AG08395 (cell line): ENCODE measurements at regions not wholly inside any gene's neighbourhood (a gene's known extent, or its start where the extent isn't known, plus 50 kb on each side); places are given as distances from the start of the nearest gene placed in this dataset.

ENCODE experiments used
- DNase-seq: peaks from one replicate; pipeline ENCODE4 v3.0.0; 2012; ENCODE audit warnings: mixed read lengths, low spot score

DNA sequence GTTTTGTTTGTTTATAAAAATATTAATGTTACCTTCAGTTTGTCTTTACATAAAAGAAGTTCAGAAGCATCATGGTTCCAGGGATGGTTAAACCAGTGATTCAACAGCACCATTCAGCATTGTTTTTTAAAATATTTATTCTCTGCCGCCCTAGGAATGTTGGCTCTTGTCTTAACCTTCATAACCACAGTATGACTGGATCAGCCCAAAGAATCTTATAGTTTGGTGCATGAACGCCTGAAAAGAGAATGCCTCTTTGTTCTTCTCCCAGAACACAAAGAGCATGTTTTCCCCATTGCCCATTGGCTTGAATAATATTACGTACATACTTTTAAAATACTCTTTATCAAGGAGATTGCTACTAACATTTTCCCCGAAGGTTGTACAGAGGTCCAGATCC lies 413.4 kb downstream of the ANXA1 start:
- no peak for DNase-seq

- no peak for DNase-seq
These were observed 414.3 kb downstream of the ANXA1 start for GRCh38 chr9:73565833-73566465.

DNA sequence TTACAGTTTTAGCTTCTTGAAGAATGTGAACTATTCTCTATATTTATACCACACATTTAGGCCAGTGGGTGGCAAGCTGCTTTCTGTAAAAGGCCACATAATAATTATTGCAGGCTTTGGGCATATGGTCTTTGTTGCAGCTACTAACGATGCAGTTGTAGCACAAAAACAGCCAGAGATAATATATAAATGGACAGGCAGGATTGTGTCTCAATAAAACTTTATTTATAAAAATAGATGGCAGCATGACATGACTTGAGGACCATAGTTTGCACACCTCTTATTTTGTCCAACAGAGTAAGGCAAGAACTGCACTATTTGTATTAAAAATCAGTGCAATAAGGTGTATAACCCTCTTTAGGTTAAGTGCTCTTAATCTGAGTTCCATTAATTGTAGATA lies 415.0 kb downstream of the ANXA1 start:
- DNase-seq: no peak

DNA sequence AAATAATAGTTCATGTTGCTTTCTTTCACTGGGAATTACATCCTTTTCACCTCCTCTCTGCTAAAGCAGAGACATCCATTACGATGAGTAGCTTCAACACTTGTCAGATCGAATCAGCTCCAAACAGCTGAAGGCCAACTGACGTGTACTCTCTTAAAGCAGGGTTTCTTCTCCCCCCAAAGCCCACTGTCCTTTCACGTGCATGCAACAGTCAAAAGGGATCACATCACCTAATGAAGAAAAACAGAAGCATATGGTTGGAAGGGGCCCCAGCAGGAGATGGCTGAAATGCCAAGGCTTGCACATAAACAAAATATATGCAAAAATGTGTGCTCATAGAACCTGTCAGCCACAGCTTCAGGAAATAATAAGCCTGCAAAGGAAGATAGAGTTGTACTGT lies 421.6 kb downstream of the ANXA1 start:
- DNase-seq: no peak

DNA sequence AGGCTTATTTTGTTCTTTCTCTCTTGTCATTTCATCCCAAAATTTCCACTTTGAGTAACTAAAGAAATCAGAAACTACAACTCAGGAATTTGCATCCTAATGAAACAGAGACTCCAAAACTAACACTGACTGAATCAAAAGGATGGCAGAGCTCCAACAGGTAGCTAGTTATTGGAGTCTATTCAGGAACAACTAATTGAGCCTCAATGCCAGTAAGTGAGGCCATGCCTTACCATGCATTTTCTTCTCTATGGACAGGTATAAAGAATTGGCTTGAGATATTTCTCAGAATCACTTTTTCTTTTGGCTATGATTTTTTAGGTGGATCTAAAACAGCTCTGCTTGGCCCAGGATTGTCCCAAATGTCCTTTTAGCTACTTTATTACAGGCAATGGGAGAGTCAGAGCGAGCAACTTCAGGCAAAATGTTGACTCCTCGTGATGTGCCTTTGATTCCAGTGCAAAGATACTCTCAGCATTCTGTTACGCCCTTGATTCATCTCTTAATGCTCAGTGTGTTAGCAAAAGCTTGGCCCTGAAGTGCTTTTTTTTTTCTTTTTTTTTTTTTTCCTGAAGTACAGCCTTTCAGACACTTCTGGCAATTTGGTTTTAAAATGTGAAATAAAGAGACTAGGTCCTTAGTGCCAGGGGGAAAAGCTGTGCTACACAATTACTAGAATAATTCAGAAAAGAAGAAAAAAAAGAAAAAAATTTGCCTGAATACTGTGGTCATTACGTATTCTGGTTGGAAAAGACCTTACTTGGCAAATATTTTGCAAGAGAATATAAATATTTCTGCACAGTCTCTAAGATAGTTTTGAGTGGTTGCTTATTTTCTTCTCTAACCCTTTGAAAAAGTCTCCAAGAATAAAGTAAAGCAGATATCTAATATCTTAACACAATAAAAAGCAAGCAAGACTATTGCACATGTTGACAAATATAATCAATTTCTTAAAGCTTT lies 423.7 kb downstream of the ANXA1 start:
- DNase-seq: no peak

- no peak for DNase-seq
These were observed 426.2 kb downstream of the ANXA1 start for GRCh38 chr9:73577848-73578247.

- DNase-seq: no peak
These were observed 428.2 kb downstream of the ANXA1 start for GRCh38 chr9:73579823-73580222.

GRCh38 chr9:73583576-73583975 lies 431.9 kb downstream of the ANXA1 start:
- no peak for DNase-seq

GRCh38 chr9:73595036-73595545 lies 443.4 kb downstream of the ANXA1 start:
- no peak for DNase-seq

DNA sequence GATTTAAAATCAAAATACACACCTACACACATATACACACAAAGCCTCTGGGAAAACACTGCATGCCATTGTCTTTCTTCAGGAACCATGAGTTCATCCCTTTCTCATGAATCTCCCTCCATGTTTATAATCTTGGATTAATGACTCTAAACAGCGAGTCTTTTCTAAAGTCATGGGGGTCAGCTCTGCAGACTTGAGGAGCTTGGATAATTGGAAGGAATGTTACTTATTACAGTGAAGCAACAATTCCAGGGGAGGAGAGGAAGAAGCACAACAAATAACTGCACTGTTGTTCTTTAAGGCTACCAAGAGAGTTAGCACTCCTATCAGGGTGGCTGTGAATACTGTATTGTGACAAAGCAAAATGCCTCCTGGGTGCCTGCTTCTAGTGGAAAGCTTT lies 444.7 kb downstream of the ANXA1 start:
- DNase-seq: no peak

DNA sequence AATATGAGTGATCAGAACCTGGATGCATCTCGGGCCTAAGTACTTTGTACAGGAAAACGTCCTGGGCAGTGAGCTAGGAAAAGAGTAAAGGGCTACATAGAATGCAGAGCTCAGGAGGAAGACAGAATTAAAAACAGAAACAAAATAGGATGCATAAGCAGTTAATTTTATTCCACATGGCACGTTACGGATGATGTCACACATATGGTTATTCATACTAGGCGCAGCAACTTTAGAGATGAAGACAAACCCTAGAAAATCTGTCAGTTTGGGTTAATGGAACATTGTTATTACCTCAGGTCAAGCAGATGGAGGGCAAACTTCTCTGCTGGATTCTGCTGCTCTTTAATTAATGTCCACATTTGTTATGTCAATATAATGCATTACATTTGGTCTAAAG lies 445.4 kb downstream of the ANXA1 start:
- no peak for DNase-seq

DNA sequence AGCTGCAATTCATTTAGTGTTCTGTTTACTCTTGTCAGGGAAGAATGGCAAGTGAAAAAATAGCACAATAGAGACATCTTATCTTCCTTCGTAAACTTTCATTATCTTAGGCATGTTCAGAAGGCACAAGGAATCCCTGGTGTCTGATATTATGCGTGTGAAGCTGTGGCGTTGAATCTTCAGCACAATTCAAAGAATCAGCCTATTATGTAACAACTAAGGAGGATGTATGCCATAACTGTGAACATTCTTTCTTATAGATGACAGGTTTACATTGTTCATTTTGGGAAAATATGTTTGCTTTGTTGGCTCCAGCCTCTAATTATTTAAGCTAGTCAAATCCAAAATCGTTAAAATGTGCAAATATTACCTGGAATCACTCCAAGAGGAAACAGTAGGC lies 446.1 kb downstream of the ANXA1 start:
- DNase-seq: no peak

- DNase-seq: no peak
These were observed 457.7 kb downstream of the ANXA1 start for GRCh38 chr9:73609381-73609780.

GRCh38 chr9:73611032-73611431 lies 459.4 kb downstream of the ANXA1 start:
- no peak for DNase-seq

GRCh38 chr9:73613092-73613701 lies 461.5 kb downstream of the ANXA1 start:
- DNase-seq: no peak

- no peak for DNase-seq
These were observed 463.9 kb downstream of the ANXA1 start for GRCh38 chr9:73615557-73615956.

GRCh38 chr9:73617586-73617985 lies 465.9 kb downstream of the ANXA1 start:
- no peak for DNase-seq

DNA sequence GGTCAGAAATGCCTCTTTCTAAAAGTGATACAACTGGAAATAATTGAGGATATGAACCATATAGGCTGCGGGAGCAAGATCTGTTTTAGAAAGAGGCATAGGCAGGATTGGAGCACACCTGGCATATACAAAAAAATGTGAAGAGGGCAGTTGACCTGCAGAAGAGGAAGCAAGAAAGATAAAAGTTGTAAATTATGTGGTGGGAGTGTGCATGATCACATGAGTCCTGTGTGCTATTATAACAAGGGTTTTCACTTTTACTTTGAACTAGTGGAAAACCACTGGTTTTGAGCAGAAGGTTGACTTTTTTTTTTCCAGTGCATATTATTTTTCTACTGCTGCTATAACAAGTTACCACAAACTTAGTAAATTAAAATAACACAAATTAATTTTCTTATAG lies 489.3 kb downstream of the ANXA1 start:
- DNase-seq: no peak

DNA sequence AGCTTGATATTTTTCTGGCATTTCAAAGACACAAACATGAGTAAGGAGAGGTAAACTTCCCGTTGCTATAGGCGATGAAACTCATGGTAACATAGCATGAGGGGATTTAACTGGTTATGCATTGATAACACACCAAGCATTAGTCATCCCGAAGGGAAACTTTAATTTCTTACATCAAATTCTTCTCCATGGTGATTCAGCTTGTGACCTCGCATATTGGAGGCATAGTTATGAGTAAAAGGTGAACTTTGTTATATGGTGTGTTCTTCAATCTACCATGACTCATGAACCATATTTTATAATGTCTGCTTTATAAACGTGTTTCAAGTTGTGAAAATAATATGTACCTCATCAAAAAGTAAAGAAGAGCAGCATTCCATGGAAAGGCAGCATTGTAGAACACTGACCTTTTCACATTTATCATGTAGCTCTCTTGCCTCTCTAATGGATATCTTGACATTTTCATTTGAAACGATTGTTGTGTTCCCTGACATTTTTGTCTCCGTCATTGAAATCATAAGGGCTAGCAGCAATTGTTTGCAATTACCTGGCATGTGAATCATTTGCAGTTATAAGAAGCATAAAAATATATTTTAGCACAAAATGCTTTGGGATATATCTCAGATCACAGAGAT lies 491.8 kb downstream of the ANXA1 start:
- no peak for DNase-seq

DNA sequence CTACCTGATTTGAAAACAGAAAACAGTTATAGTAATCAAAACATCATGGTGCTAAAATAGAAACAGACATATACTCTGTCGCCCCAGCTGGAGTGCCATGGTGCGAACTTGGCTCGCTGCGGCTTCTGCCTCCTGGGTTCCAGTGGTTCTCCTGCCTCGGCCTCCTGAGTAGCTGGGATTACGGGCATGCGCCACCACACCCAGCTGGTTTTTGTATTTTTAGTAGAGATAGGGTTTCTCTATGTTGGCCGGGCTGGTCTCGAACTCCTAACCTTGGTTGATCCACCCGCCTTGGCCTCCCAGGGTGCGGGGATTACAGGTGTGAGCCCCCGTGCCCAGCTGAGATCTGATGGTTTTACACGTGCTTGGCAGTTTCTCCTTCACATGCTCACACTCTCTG lies 495.9 kb downstream of the ANXA1 start:
- DNase-seq: no peak

DNA sequence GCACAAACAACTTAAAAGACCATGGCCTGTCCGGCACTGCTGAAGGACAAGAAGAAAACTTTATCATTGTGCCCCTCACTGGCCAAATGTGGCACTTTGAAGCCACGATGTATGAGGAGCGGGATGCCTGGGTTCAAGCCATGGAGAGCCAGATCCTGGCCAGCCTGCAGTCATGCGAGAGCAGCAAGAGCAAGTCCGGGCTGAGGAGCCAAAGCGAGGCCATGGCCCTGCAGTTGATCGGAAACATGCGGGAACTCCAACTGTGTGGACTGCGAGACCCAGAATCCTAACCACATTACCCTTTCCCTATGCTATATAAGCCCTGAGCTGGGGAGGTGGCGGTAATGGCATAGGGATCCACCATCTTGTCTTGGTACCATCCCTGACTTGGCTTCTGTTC lies 497.9 kb downstream of the ANXA1 start:
- DNase-seq: no peak

GRCh38 chr9:73655363-73655762 lies 503.7 kb downstream of the ANXA1 start:
- no peak for DNase-seq
